A549 (cell line): ENCODE measurements at regions not wholly inside any gene's neighbourhood (a gene's known extent, or its start where the extent isn't known, plus 50 kb on each side); places are given as distances from the start of the nearest gene placed in this dataset.

Experiments
- ATAC-seq, 2 experiments: fragments of 200-7000 bp in 1 of 2; fragments of >200 bp in 1 of 2; cut with Nextera tagmentation in 1 of 2; cut with Tn5 transposase in 1 of 2; 3 replicates each; pipeline versions ENCODE4 v1.8.0 to v1.9.1; 2018 to 2020; ENCODE audit warnings: mild to moderate bottlenecking in 1 of 2, moderate library complexity in 1 of 2
- CTCF ChIA-PET: fragments of 300-600 bp; sonication (Branson Sonifier 250); formaldehyde crosslinking; extraction: SDS; loops from one replicate; lab custom pipeline; 2021; ENCODE audit warnings: antibody characterized with exemption, inconsistent platforms; lab: Yijun Ruan, JAX
- POLR2A ChIA-PET: fragments of 350-600 bp; formaldehyde crosslinking; extraction: SDS; loops from one replicate; lab custom pipeline; 2021; ENCODE audit warnings: antibody characterized with exemption, inconsistent platforms; lab: Yijun Ruan, JAX
- DNase-seq, 2 experiments: peaks; one replicate each; pipeline versions ENCODE4 v3.0.0 to v3.0.0-alpha.2; 2011 to 2016; ENCODE audit warnings: low read depth in 1 of 2, low spot score in 1 of 2
- FAIRE-seq: peaks from 2 replicates; lab custom pipeline; 2011; peaks lifted over from hg19 to GRCh38; lab: Jason Lieb, UNC
- H3K27ac ChIP-seq, 2 experiments: fragments of >200 bp; sonication (Bioruptor Twin); formaldehyde crosslinking; 3 replicates each; pipeline ENCODE4 v1.5.1; 2016 to 2017
- H3K4me1 ChIP-seq: fragments of >200 bp; sonication (Bioruptor Twin); formaldehyde crosslinking; 3 replicates; pipeline ENCODE4 v1.6.1; 2016
- H3K4me2 ChIP-seq: fragments of >200 bp; sonication (Bioruptor Twin); formaldehyde crosslinking; 3 replicates; pipeline ENCODE4 v1.6.1; 2016
- H3K4me3 ChIP-seq: fragments of >200 bp; sonication (Bioruptor Twin); formaldehyde crosslinking; 3 replicates; pipeline ENCODE4 v1.5.1; 2016
- H3K9me3 ChIP-seq: fragments of >200 bp; sonication (Bioruptor Twin); formaldehyde crosslinking; 3 replicates; pipeline ENCODE4 v1.6.1; 2016
- ATOH8 ChIP-seq: fragments of 250-450 bp; sonication (Bioruptor Pico); IDR thresholded peaks from 2 replicates; pipeline ENCODE4 v1.5.0; 2020; ENCODE audit warnings: low read depth, mild to moderate bottlenecking, moderate library complexity
- CBX8 ChIP-seq: fragments of 200-600 bp; sonication (generic); IDR thresholded peaks from 2 replicates; pipeline ENCODE4 v1.6.1; 2016
- CEBPB ChIP-seq, 2 experiments: fragments of >200 bp in 1 of 2; sonication (Bioruptor Twin) in 1 of 2; formaldehyde crosslinking in 1 of 2; IDR thresholded peaks; 2 replicates each; pipeline ENCODE4 v1.6.1; 2012 to 2016
- EHMT2 ChIP-seq: fragments of 200-600 bp; sonication (generic); IDR thresholded peaks from 2 replicates; pipeline ENCODE4 v1.6.1; 2016; ENCODE audit warnings: antibody characterized with exemption, low read depth, mild to moderate bottlenecking, moderate library complexity
- ELK1 ChIP-seq: fragments of 150-350 bp; IDR thresholded peaks from 2 replicates; pipeline ENCODE4 v1.6.1; 2014; ENCODE audit warnings: low read depth, mild to moderate bottlenecking, low read length
- GATA3 ChIP-seq: IDR thresholded peaks from 2 replicates; pipeline ENCODE4 v1.6.1; 2012; ENCODE audit warnings: borderline replicate concordance
- HES2 ChIP-seq: fragments of >200 bp; sonication (Bioruptor Twin); formaldehyde crosslinking; IDR thresholded peaks from 2 replicates; pipeline ENCODE4 v1.6.1; 2016
- HEYL ChIP-seq: fragments of 250-450 bp; sonication (Bioruptor Pico); IDR thresholded peaks from 2 replicates; pipeline ENCODE4 v1.8.0; 2021; ENCODE audit warnings: mild to moderate bottlenecking, moderate library complexity
- HOXA7 ChIP-seq: fragments of 250-450 bp; sonication (Bioruptor Pico); IDR thresholded peaks from 2 replicates; pipeline ENCODE4 v1.5.0; 2020; ENCODE audit warnings: mild to moderate bottlenecking, moderate library complexity
- HOXB5 ChIP-seq: fragments of 250-450 bp; sonication (Bioruptor Pico); IDR thresholded peaks from 2 replicates; pipeline ENCODE4 v1.5.0; 2020; ENCODE audit warnings: mild to moderate bottlenecking, moderate library complexity
- JUN ChIP-seq, 2 experiments: fragments of >200 bp; sonication (Bioruptor Twin); formaldehyde crosslinking; IDR thresholded peaks; 2 replicates in 1 of 2; 3 replicates in 1 of 2; pipeline ENCODE4 v1.6.1; 2016 to 2017
- JUNB ChIP-seq: fragments of >200 bp; sonication (Bioruptor Twin); formaldehyde crosslinking; IDR thresholded peaks from 2 replicates; pipeline ENCODE4 v1.6.1; 2016
- KDM1A ChIP-seq: fragments of 200-600 bp; sonication (generic); IDR thresholded peaks from 2 replicates; pipeline ENCODE4 v1.6.1; 2016; ENCODE audit warnings: low read depth, mild to moderate bottlenecking
- MAFK ChIP-seq: fragments of 450-650 bp; IDR thresholded peaks from 2 replicates; pipeline ENCODE4 v1.6.1; 2014; ENCODE audit not compliant: partially characterized antibody
- MAZ ChIP-seq: fragments of 150-350 bp; IDR thresholded peaks from 2 replicates; pipeline ENCODE4 v1.6.1; 2014; ENCODE audit warnings: antibody characterized with exemption, low read depth, low read length, borderline replicate concordance
- NFE2L2 ChIP-seq: fragments of 150-350 bp; conservative IDR thresholded peaks from 2 replicates; pipeline ENCODE4 v1.6.1; 2014; ENCODE audit warnings: low read length
- NR3C1 ChIP-seq: fragments of >200 bp; sonication (Bioruptor Twin); formaldehyde crosslinking; IDR thresholded peaks from 3 replicates; pipeline ENCODE4 v1.6.1; 2017
- RAD21 ChIP-seq, 2 experiments: fragments of >200 bp in 1 of 2; sonication (Bioruptor Twin) in 1 of 2; formaldehyde crosslinking in 1 of 2; IDR thresholded peaks in 1 of 2; conservative IDR thresholded peaks in 1 of 2; 2 replicates in 1 of 2; 3 replicates in 1 of 2; pipeline ENCODE4 v1.6.1; 2012 to 2018; ENCODE audit warnings: inconsistent platforms in 1 of 2
- RCOR1 ChIP-seq: fragments of 150-350 bp; IDR thresholded peaks from 2 replicates; pipeline ENCODE4 v1.6.1; 2014; ENCODE audit warnings: antibody characterized with exemption, low read length, low read depth
- REST ChIP-seq: fragments of 200-600 bp; sonication (generic); IDR thresholded peaks from 2 replicates; pipeline ENCODE4 v1.6.1; 2016; ENCODE audit warnings: antibody characterized with exemption, mild to moderate bottlenecking, moderate library complexity
- SMC3 ChIP-seq: fragments of >200 bp; sonication (Bioruptor Twin); formaldehyde crosslinking; IDR thresholded peaks from 3 replicates; pipeline ENCODE4 v1.6.1; 2018; ENCODE audit warnings: inconsistent platforms
- SREBF2 ChIP-seq: fragments of 450-650 bp; IDR thresholded peaks from 2 replicates; pipeline ENCODE4 v1.6.1; 2014; ENCODE audit warnings: mild to moderate bottlenecking, moderate library complexity
- TP53 ChIP-seq: fragments of 250-450 bp; sonication (Bioruptor Pico); IDR thresholded peaks from 2 replicates; pipeline ENCODE4 v1.5.0; 2021; ENCODE audit warnings: mild to moderate bottlenecking, moderate library complexity
- USF2 ChIP-seq: fragments of 450-650 bp; IDR thresholded peaks from 2 replicates; pipeline ENCODE4 v1.6.1; 2014; ENCODE audit warnings: antibody characterized with exemption
- ZFP36 ChIP-seq: fragments of 450-650 bp; IDR thresholded peaks from 2 replicates; pipeline ENCODE4 v1.6.1; 2014; ENCODE audit warnings: borderline replicate concordance; ENCODE audit not compliant: partially characterized antibody
- WGBS: methylation state at CpG from one replicate; pipeline ENCODE4 v1.1.6; 2017; ENCODE audit errors: missing lambda C conversion rate; 5-methylcytosine and 5-hydroxymethylcytosine counted together

- WGBS = 61% methylated on average over 4 of the region's 4 CpGs
- no peak for TF ChIP-seq RCOR1
- no peak for TF ChIP-seq ATOH8 (CRISPR knock-in tag)
- TF ChIP-seq RAD21 (conservative IDR thresholded peaks at IDR 0.05 in 1 of 2, IDR thresholded peaks at IDR 0.05 in 1 of 2) = no peak
- no peak for TF ChIP-seq EHMT2
- no peak for TF ChIP-seq SMC3
- TF ChIP-seq HEYL (CRISPR knock-in tag) = no peak
- no peak for TF ChIP-seq ZFP36
- TF ChIP-seq JUNB = no peak
- TF ChIP-seq NR3C1 = no peak
- no peak for TF ChIP-seq USF2
- TF ChIP-seq MAFK = no peak
- TF ChIP-seq HOXA7 (CRISPR knock-in tag) = no peak
- TF ChIP-seq CBX8 = no peak
- TF ChIP-seq MAZ = no peak
- no peak for TF ChIP-seq NFE2L2
- no peak for TF ChIP-seq GATA3
- no peak for TF ChIP-seq REST
- TF ChIP-seq JUN (IDR thresholded peaks at IDR 0.05) = no peak
- TF ChIP-seq KDM1A = no peak
- no peak for TF ChIP-seq ELK1
- TF ChIP-seq, all 56 proteins: peak for 0
- ChIA-PET CTCF (no interaction called here), POLR2A (no interaction called here)
- Histone ChIP-seq H3K4me2 (no peak overlapping the region), H3K9me3 (no peaks in the 10 kb centered on the region), H3K4me1 (no peaks in the 10 kb centered on the region), H3K4me3 (no peak overlapping the region), H3K27ac (no peak overlapping the region)
- DNase-seq (no peak), ATAC-seq (no peak), FAIRE-seq (no peak)
Measured at GRCh38 chr10:55782181-55782580, 578.9 kb downstream of the ZWINT start.

- Histone ChIP-seq H3K9me3 (no peaks in the 10 kb centered on the region), H3K4me3 (no peak overlapping the region), H3K4me2 (no peak overlapping the region), H3K4me1 (no peaks in the 10 kb centered on the region), H3K27ac (no peak overlapping the region)
- WGBS = 0% methylated on average over 1 of the region's 1 CpG
- TF ChIP-seq CEBPB (IDR thresholded peaks at IDR 0.05) (no peak), REST (no peak), SREBF2 (no peak), HOXB5 (no peak), HES2 (no peak), USF2 (no peak), TP53 (no peak), ELK1 (no peak)
- POLR2A ChIA-PET = no interaction called here
- no peak for ATAC-seq
- no peak for FAIRE-seq
- CTCF ChIA-PET = no interaction called here
- no peak for DNase-seq
Measured at GRCh38 chr10:55766212-55766611, 594.8 kb downstream of the ZWINT start.
